ENCODE measurements at regions not wholly inside any gene's neighbourhood (a gene's known extent, or its start where the extent isn't known, plus 50 kb on each side); places are given as distances from the start of the nearest gene placed in this dataset.
A peak's percentile ranks its signal among the peaks of the same experiment; 100 is the strongest.

GRCh38 chr13:111559612-111560403 lies 239.4 kb downstream of the TEX29 start:
- Histone ChIP-seq H3K4me3 (no peak overlapping the region), H3K79me2 (ENCODE audit: low read depth) (no peaks in the 10 kb centered on the region), H4K20me1 (ENCODE audit: low read depth) (no peaks in the 10 kb centered on the region), H3K27me3 (no peaks in the 10 kb centered on the region), H3K9me3 (ENCODE audit: low read depth) (no peaks in the 10 kb centered on the region), H3K9ac (no peak overlapping the region), H2AFZ (replicated peaks) (no peak overlapping the region), H3K4me1 (no peaks in the 10 kb centered on the region), H3F3A (ENCODE audit: low read depth) (no peaks in the 10 kb centered on the region), H3K36me3 (no peaks in the 10 kb centered on the region), H3K27ac (no peak overlapping the region), H3K4me2 (no peak overlapping the region)
- H3K36me3 Mint-ChIP-seq: peaks cover 2% of the 10 kb centered on the region
- H3K27ac Mint-ChIP-seq: no peak overlapping the region
- H3K9me3 Mint-ChIP-seq: no peaks in the 10 kb centered on the region
- peaks cover 8% of the 10 kb centered on the region for H3K27me3 Mint-ChIP-seq (ENCODE audit: insufficient read depth, low read depth)
- DNase-seq (ENCODE audit: low spot score): no peak
- H3K4me3 Mint-ChIP-seq: no peak overlapping the region
- peaks cover 32% of the 10 kb centered on the region for H3K4me1 Mint-ChIP-seq
- TF ChIP-seq CTCF (IDR thresholded peaks at IDR 0.05) (no peak), EZH2 (IDR thresholded peaks at IDR 0.05) (no peak), EZH2phosphoT487 (IDR thresholded peaks at IDR 0.05) (no peak)

DNA sequence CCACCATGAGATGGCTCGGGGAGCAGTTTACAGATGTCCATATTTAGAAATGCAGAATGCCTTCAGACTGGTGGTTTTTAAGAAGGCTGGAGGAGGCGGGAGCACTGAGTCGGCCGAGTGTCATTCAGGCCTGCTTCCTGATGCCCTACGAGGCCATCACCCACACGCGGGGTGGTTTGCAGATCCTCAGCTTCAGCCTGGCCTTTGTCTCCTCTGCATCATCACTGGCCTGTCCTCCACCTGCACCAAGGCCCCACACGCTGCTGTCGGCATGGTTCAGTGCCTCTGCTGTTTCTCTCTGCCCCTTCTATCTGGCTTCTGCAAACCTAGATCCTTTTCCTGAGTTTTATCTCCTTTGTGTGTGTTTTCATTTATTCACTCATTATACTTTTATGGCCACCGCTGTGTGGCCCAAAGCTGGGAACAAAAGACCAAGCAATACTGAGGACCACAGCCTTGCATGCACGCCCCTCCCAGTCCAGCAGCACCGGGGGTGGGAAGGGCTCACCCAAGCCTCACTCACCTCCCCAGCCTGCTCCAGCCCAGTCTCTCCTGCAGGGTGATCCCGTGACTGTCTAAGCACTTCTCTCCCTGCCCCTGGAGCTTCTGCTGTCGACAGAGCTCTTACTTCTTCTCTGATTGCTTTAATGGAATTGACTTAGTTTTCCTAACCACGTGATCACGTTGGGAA lies 240.8 kb downstream of the TEX29 start:
- Mint-ChIP-seq H3K36me3 (peaks cover 2% of the 10 kb centered on the region), H3K27me3 (ENCODE audit: insufficient read depth, low read depth) (peaks cover 10% of the 10 kb centered on the region), H3K4me1 (peaks cover 32% of the 10 kb centered on the region), H3K9me3 (no peaks in the 10 kb centered on the region), H3K4me3 (no peak overlapping the region), H3K27ac (peak overlapping the region; percentile 77)
- no peak for TF ChIP-seq CTCF (IDR thresholded peaks at IDR 0.05)
- no peak for TF ChIP-seq EZH2 (IDR thresholded peaks at IDR 0.05)
- TF ChIP-seq EZH2phosphoT487 (IDR thresholded peaks at IDR 0.05): no peak
- no peaks in the 10 kb centered on the region for H3K36me3 ChIP-seq
- H3K9ac ChIP-seq: no peak overlapping the region
- no peaks in the 10 kb centered on the region for H3F3A ChIP-seq (ENCODE audit: low read depth)
- no peak overlapping the region for H3K4me2 ChIP-seq
- H3K27ac ChIP-seq: no peak overlapping the region
- H3K9me3 ChIP-seq (ENCODE audit: low read depth): no peaks in the 10 kb centered on the region
- no peak for DNase-seq (ENCODE audit: low spot score)
- H3K27me3 ChIP-seq: no peaks in the 10 kb centered on the region
- no peak overlapping the region for H2AFZ ChIP-seq (replicated peaks)
- no peaks in the 10 kb centered on the region for H3K79me2 ChIP-seq (ENCODE audit: low read depth)
- no peak overlapping the region for H3K4me3 ChIP-seq
- no peaks in the 10 kb centered on the region for H3K4me1 ChIP-seq
- H4K20me1 ChIP-seq (ENCODE audit: low read depth): no peaks in the 10 kb centered on the region

- no peaks in the 10 kb centered on the region for H3K4me1 ChIP-seq
- no peak overlapping the region for H3K4me3 Mint-ChIP-seq
- H3F3A ChIP-seq (ENCODE audit: low read depth): no peaks in the 10 kb centered on the region
- H3K4me3 ChIP-seq: no peak overlapping the region
- H3K4me2 ChIP-seq: no peak overlapping the region
- H3K9me3 Mint-ChIP-seq: peaks cover 1% of the 10 kb centered on the region
- peaks cover 32% of the 10 kb centered on the region for H3K4me1 Mint-ChIP-seq
- H3K79me2 ChIP-seq (ENCODE audit: low read depth): no peaks in the 10 kb centered on the region
- peak overlapping the region; percentile 60 for H3K27ac Mint-ChIP-seq
- H3K9ac ChIP-seq: no peak overlapping the region
- H3K27me3 ChIP-seq: no peaks in the 10 kb centered on the region
- no peak for TF ChIP-seq CTCF (IDR thresholded peaks at IDR 0.05)
- TF ChIP-seq EZH2 (IDR thresholded peaks at IDR 0.05): no peak
- TF ChIP-seq EZH2phosphoT487 (IDR thresholded peaks at IDR 0.05): no peak
- peaks cover 12% of the 10 kb centered on the region for H3K27me3 Mint-ChIP-seq (ENCODE audit: insufficient read depth, low read depth)
- DNase-seq (ENCODE audit: low spot score): no peak
- H3K27ac ChIP-seq: no peak overlapping the region
- no peak overlapping the region for H2AFZ ChIP-seq (replicated peaks)
- no peaks in the 10 kb centered on the region for H3K36me3 ChIP-seq
- peaks cover 2% of the 10 kb centered on the region for H3K36me3 Mint-ChIP-seq
- no peaks in the 10 kb centered on the region for H4K20me1 ChIP-seq (ENCODE audit: low read depth)
- no peaks in the 10 kb centered on the region for H3K9me3 ChIP-seq (ENCODE audit: low read depth)
Observed at GRCh38 chr13:111562716-111563115, 242.3 kb downstream of the TEX29 start.
